Left ventricle myocardium superior (tissue), 1 donor: ENCODE measurements at regions not wholly inside any gene's neighbourhood (a gene's known extent, or its start where the extent isn't known, plus 50 kb on each side); places are given as distances from the start of the nearest gene placed in this dataset.
"Not testable (repeated sequence)": the region's sequence is repeated elsewhere in the genome, so short reads cannot be mapped to it uniquely, and the experiment has no call there.

Source experiments
- ATAC-seq: fragments of 200-7000 bp; cut with Tn5 transposase; one replicate; pipeline ENCODE4 v1.9.1; 2020; ENCODE audit warnings: mild to moderate bottlenecking, moderate library complexity
- DNase-seq: peaks from one replicate; pipeline ENCODE4 v3.0.0-alpha.2; 2020
- intact Hi-C: fragments of 100-400 bp; cut with micrococcal nuclease; formaldehyde crosslinking; loops from one replicate; pipeline ENCODE4 v1.11.0; 2022
- donor health status: DM: no; HTN: yes; CAD: no; lungs with severe emphysema.

- DNase-seq, ATAC-seq, intact Hi-C loops: not testable (repeated sequence)
Observed at GRCh38 chr2:61593648-61594047, 55.5 kb upstream of the XPO1 start.

- DNase-seq (no peak), ATAC-seq (no peak)
- intact Hi-C loops: no loop called here
Observed at GRCh38 chr2:61590214-61590613, 52.1 kb upstream of the XPO1 start.

GRCh38 chr2:61588566-61588965 lies 50.4 kb upstream of the XPO1 start:
- no peak for ATAC-seq
- intact Hi-C loops: no loop called here
- DNase-seq: no peak
